Colonic mucosa (tissue), 4 donors: ENCODE measurements at regions not wholly inside any gene's neighbourhood (a gene's known extent, or its start where the extent isn't known, plus 50 kb on each side); places are given as distances from the start of the nearest gene placed in this dataset.

Experiments
- DNase-seq: peaks from one replicate; pipeline ENCODE4 v3.0.0-alpha.2; 2020
- H3K27ac ChIP-seq: fragments of 200-600 bp; one replicate; pipeline ENCODE4 v1.8.0; 2021
- H3K27me3 ChIP-seq: fragments of 200-600 bp; one replicate; pipeline ENCODE4 v1.8.0; 2021
- H3K36me3 ChIP-seq: fragments of 200-600 bp; one replicate; pipeline ENCODE4 v1.8.0; 2021
- H3K4me1 ChIP-seq: fragments of 200-600 bp; one replicate; pipeline ENCODE4 v1.8.0; 2021; ENCODE audit warnings: mild to moderate bottlenecking
- H3K4me3 ChIP-seq: fragments of 200-600 bp; one replicate; pipeline ENCODE4 v1.8.0; 2021
- H3K9ac ChIP-seq, 2 donors: one replicate each; pipeline ENCODE4 v1.7.0; 2013; ENCODE audit warnings: control low read depth in 2 of 2, low read depth in 2 of 2, low read length in 2 of 2
- H3K9me3 ChIP-seq: fragments of 200-600 bp; one replicate; pipeline ENCODE4 v1.8.0; 2021
- CTCF ChIP-seq: fragments of 200-600 bp; IDR thresholded peaks from one replicate; pipeline ENCODE4 v1.8.0; 2022; ENCODE audit warnings: antibody characterized with exemption, mild to moderate bottlenecking
- intact Hi-C: fragments of 100-400 bp; cut with DNase I; formaldehyde crosslinking; loops from one replicate; pipeline ENCODE4 v1.14.1; 2022
- donor health status: healthy.
- donor health status: DM: no; HTN: no; CAD: no.
- donor health status: DM: no; HTN: no; CAD: no.

GRCh38 chr6:6521961-6522482, 66.5 kb upstream of the LY86 start:
- Histone ChIP-seq H3K4me1 (no peaks in the 10 kb centered on the region), H3K27ac (no peak overlapping the region), H3K9me3 (no peaks in the 10 kb centered on the region), H3K9ac (no peak overlapping the region), H3K4me3 (no peak overlapping the region), H3K36me3 (no peaks in the 10 kb centered on the region), H3K27me3 (no peaks in the 10 kb centered on the region)
- DNase-seq = no peak
- TF ChIP-seq CTCF = no peak
- intact Hi-C loops = no loop called here

- Histone ChIP-seq H3K36me3 (no peaks in the 10 kb centered on the region), H3K4me3 (no peak overlapping the region), H3K27ac (no peak overlapping the region), H3K9me3 (no peaks in the 10 kb centered on the region), H3K27me3 (no peaks in the 10 kb centered on the region), H3K9ac (no peak overlapping the region), H3K4me1 (no peaks in the 10 kb centered on the region)
- intact Hi-C loops = no loop called here
- TF ChIP-seq CTCF = no peak
- no peak for DNase-seq
Measured at GRCh38 chr6:6522709-6523108, 65.8 kb upstream of the LY86 start.

- no peaks in the 10 kb centered on the region for H3K4me1 ChIP-seq
- H3K27ac ChIP-seq = no peak overlapping the region
- no peak overlapping the region for H3K9ac ChIP-seq
- H3K27me3 ChIP-seq = no peaks in the 10 kb centered on the region
- H3K4me3 ChIP-seq = no peak overlapping the region
- intact Hi-C loops = no loop called here
- H3K9me3 ChIP-seq = no peaks in the 10 kb centered on the region
- no peak for DNase-seq
- no peaks in the 10 kb centered on the region for H3K36me3 ChIP-seq
- no peak for TF ChIP-seq CTCF
Measured at GRCh38 chr6:6524951-6525350, 63.6 kb upstream of the LY86 start.

- Histone ChIP-seq H3K4me1 (no peaks in the 10 kb centered on the region), H3K27ac (no peak overlapping the region), H3K4me3 (no peak overlapping the region), H3K9ac (no peak overlapping the region), H3K9me3 (no peaks in the 10 kb centered on the region), H3K27me3 (no peaks in the 10 kb centered on the region), H3K36me3 (no peaks in the 10 kb centered on the region)
- no peak for TF ChIP-seq CTCF
- intact Hi-C loops = no loop called here
- DNase-seq = no peak
Measured at GRCh38 chr6:6525933-6526332, 62.6 kb upstream of the LY86 start.

- no peak overlapping the region for H3K9ac ChIP-seq
- no peak overlapping the region for H3K27ac ChIP-seq
- H3K36me3 ChIP-seq = no peaks in the 10 kb centered on the region
- intact Hi-C loops = no loop called here
- no peaks in the 10 kb centered on the region for H3K27me3 ChIP-seq
- H3K4me3 ChIP-seq = no peak overlapping the region
- no peak for DNase-seq
- H3K4me1 ChIP-seq = no peaks in the 10 kb centered on the region
- H3K9me3 ChIP-seq = no peaks in the 10 kb centered on the region
- no peak for TF ChIP-seq CTCF
Measured at GRCh38 chr6:6529275-6529674, 59.2 kb upstream of the LY86 start.

- no peaks in the 10 kb centered on the region for H3K9me3 ChIP-seq
- intact Hi-C loops = no loop called here
- no peak overlapping the region for H3K27ac ChIP-seq
- TF ChIP-seq CTCF = no peak
- DNase-seq = no peak
- no peaks in the 10 kb centered on the region for H3K36me3 ChIP-seq
- no peak overlapping the region for H3K4me3 ChIP-seq
- no peaks in the 10 kb centered on the region for H3K27me3 ChIP-seq
- no peak overlapping the region for H3K9ac ChIP-seq
- H3K4me1 ChIP-seq = no peaks in the 10 kb centered on the region
Measured at GRCh38 chr6:6533176-6533575, 55.3 kb upstream of the LY86 start.
